ENCODE measurements at regions not wholly inside any gene's neighbourhood (a gene's known extent, or its start where the extent isn't known, plus 50 kb on each side); places are given as distances from the start of the nearest gene placed in this dataset.

- DNase-seq: no peak
Observed at GRCh38 chr12:4133029-4133428, 140.5 kb upstream of the CCND2 start.

GRCh38 chr12:4121506-4122020 lies 152.0 kb upstream of the CCND2 start:
- no peak for DNase-seq

- DNase-seq: no peak
Observed at GRCh38 chr12:4120316-4120917, 153.1 kb upstream of the CCND2 start.

- DNase-seq: no peak
Observed at GRCh38 chr12:4119157-4119761, 154.3 kb upstream of the CCND2 start.

GRCh38 chr12:4118601-4119156 lies 154.9 kb upstream of the CCND2 start:
- DNase-seq: no peak

- DNase-seq: no peak
Observed at GRCh38 chr12:4118017-4118510, 155.5 kb upstream of the CCND2 start.

- no peak for DNase-seq
Observed at GRCh38 chr12:4117386-4118016, 156.1 kb upstream of the CCND2 start.

GRCh38 chr12:4116251-4117111 lies 157.1 kb upstream of the CCND2 start:
- no peak for DNase-seq

GRCh38 chr12:4115570-4115969 lies 158.0 kb upstream of the CCND2 start:
- DNase-seq: no peak

- no peak for DNase-seq
Observed at GRCh38 chr12:4114986-4115385, 158.6 kb upstream of the CCND2 start.

GRCh38 chr12:4112734-4113325 lies 160.7 kb upstream of the CCND2 start:
- DNase-seq: no peak

- no peak for DNase-seq
Observed at GRCh38 chr12:4112290-4112689, 161.3 kb upstream of the CCND2 start.

- no peak for DNase-seq
Observed at GRCh38 chr12:4111010-4111409, 162.6 kb upstream of the CCND2 start.

GRCh38 chr12:4109826-4110225 lies 163.7 kb upstream of the CCND2 start:
- no peak for DNase-seq

GRCh38 chr12:4108803-4109345 lies 164.7 kb upstream of the CCND2 start:
- no peak for DNase-seq

- no peak for DNase-seq
Observed at GRCh38 chr12:4107911-4108697, 165.5 kb upstream of the CCND2 start.

- DNase-seq: no peak
Observed at GRCh38 chr12:4107436-4107878, 166.1 kb upstream of the CCND2 start.

- no peak for DNase-seq
Observed at GRCh38 chr12:4106621-4107020, 166.9 kb upstream of the CCND2 start.

- no peak for DNase-seq
Observed at GRCh38 chr12:4104722-4105244, 168.8 kb upstream of the CCND2 start.

- no peak for DNase-seq
Observed at GRCh38 chr12:4099276-4099675, 174.3 kb upstream of the CCND2 start.

Data from NCI-H1105 treated with DMSO at 0.1 percent for 48 hours (cell line).